ENCODE measurements at regions not wholly inside any gene's neighbourhood (a gene's known extent, or its start where the extent isn't known, plus 50 kb on each side); places are given as distances from the start of the nearest gene placed in this dataset.
A peak's percentile ranks its signal among the peaks of the same experiment; 100 is the strongest.

- DNase-seq, result no peak
These were observed 136.5 kb upstream of the GJB5 start for GRCh38 chr1:34618381-34618780.

GRCh38 chr1:34619256-34619655, 135.6 kb upstream of the GJB5 start:
- no peak for DNase-seq

- no peak for DNase-seq
These were observed 132.9 kb upstream of the GJB5 start for GRCh38 chr1:34621916-34622315.

GRCh38 chr1:34625521-34626015, 129.3 kb upstream of the GJB5 start:
- no peak for DNase-seq

- DNase-seq, result no peak
These were observed 127.2 kb upstream of the GJB5 start for GRCh38 chr1:34627465-34628240.

GRCh38 chr1:34631126-34631525, 123.7 kb upstream of the GJB5 start:
- DNase-seq, result no peak

- DNase-seq, result no peak
These were observed 115.1 kb upstream of the GJB5 start for GRCh38 chr1:34639701-34640100.

- DNase-seq, result no peak
These were observed 114.0 kb upstream of the GJB5 start for GRCh38 chr1:34640654-34641401.

- DNase-seq, result no peak
These were observed 112.2 kb upstream of the GJB5 start for GRCh38 chr1:34642679-34643078.

GRCh38 chr1:34645109-34645688, 109.6 kb upstream of the GJB5 start:
- DNase-seq, result peak; percentile 18

GRCh38 chr1:34645919-34646318, 108.9 kb upstream of the GJB5 start:
- no peak for DNase-seq

GRCh38 chr1:34648501-34648900, 106.3 kb upstream of the GJB5 start:
- DNase-seq, result no peak

- DNase-seq, result no peak
These were observed 104.8 kb upstream of the GJB5 start for GRCh38 chr1:34650090-34650489.

- no peak for DNase-seq
These were observed 104.0 kb upstream of the GJB5 start for GRCh38 chr1:34650800-34651199.

GRCh38 chr1:34653110-34653509, 101.7 kb upstream of the GJB5 start:
- DNase-seq, result no peak

- DNase-seq, result no peak
These were observed 99.5 kb upstream of the GJB5 start for GRCh38 chr1:34655206-34655874.

GRCh38 chr1:34655875-34656240, 99.0 kb upstream of the GJB5 start:
- DNase-seq, result no peak

GRCh38 chr1:34656299-34656698, 98.5 kb upstream of the GJB5 start:
- DNase-seq, result no peak

- DNase-seq, result no peak
These were observed 98.1 kb upstream of the GJB5 start for GRCh38 chr1:34656731-34657130.

GRCh38 chr1:34657266-34657665, 97.6 kb upstream of the GJB5 start:
- no peak for DNase-seq

- DNase-seq, result no peak
These were observed 97.0 kb upstream of the GJB5 start for GRCh38 chr1:34657849-34658248.

- no peak for DNase-seq
These were observed 91.8 kb upstream of the GJB5 start for GRCh38 chr1:34663031-34663430.

- no peak for DNase-seq
These were observed 86.8 kb upstream of the GJB5 start for GRCh38 chr1:34668063-34668462.

Data from NCI-H2227 treated with DMSO at 0.1 percent for 48 hours (cell line).